Fibroblast of skin of back (primary cell): ENCODE measurements at regions not wholly inside any gene's neighbourhood (a gene's known extent, or its start where the extent isn't known, plus 50 kb on each side); places are given as distances from the start of the nearest gene placed in this dataset.
A peak's percentile ranks its signal among the peaks of the same experiment; 100 is the strongest.
"Not testable (repeated sequence)": the region's sequence is repeated elsewhere in the genome, so short reads cannot be mapped to it uniquely, and the experiment has no call there.

ENCODE experiments used
- DNase-seq: peaks from one replicate; pipeline ENCODE4 v3.0.0-alpha.2; 2013

GRCh38 chr7:115260381-115260780 lies 338.5 kb downstream of the MDFIC start:
- peak; percentile 26 for DNase-seq

- no peak for DNase-seq
Measured at GRCh38 chr7:115252461-115252860, 330.6 kb downstream of the MDFIC start.

GRCh38 chr7:115249080-115249479 lies 327.2 kb downstream of the MDFIC start:
- peak; percentile 8 for DNase-seq

- no peak for DNase-seq
Measured at GRCh38 chr7:115241151-115241550, 319.3 kb downstream of the MDFIC start.

- DNase-seq, result no peak
Measured at GRCh38 chr7:115240242-115240641, 318.3 kb downstream of the MDFIC start.

- no peak for DNase-seq
Measured at GRCh38 chr7:115235075-115235474, 313.2 kb downstream of the MDFIC start.

- DNase-seq, result no peak
Measured at GRCh38 chr7:115233809-115234208, 311.9 kb downstream of the MDFIC start.

- DNase-seq, result no peak
Measured at GRCh38 chr7:115232041-115232440, 310.1 kb downstream of the MDFIC start.

GRCh38 chr7:115230882-115231571 lies 309.1 kb downstream of the MDFIC start:
- DNase-seq, result peak; percentile 93

- DNase-seq, result no peak
Measured at GRCh38 chr7:115229401-115230105, 307.7 kb downstream of the MDFIC start.

GRCh38 chr7:115227473-115228235 lies 305.8 kb downstream of the MDFIC start:
- no peak for DNase-seq

GRCh38 chr7:115226410-115226809 lies 304.5 kb downstream of the MDFIC start:
- DNase-seq, result no peak

- DNase-seq, result no peak
Measured at GRCh38 chr7:115224922-115225321, 303.0 kb downstream of the MDFIC start.

GRCh38 chr7:115223959-115224358 lies 302.1 kb downstream of the MDFIC start:
- no peak for DNase-seq

GRCh38 chr7:115221456-115221855 lies 299.6 kb downstream of the MDFIC start:
- DNase-seq, result peak; percentile 52

GRCh38 chr7:115218076-115218475 lies 296.2 kb downstream of the MDFIC start:
- DNase-seq, result no peak

- DNase-seq, result peak; percentile 5
Measured at GRCh38 chr7:115217373-115217772, 295.5 kb downstream of the MDFIC start.

GRCh38 chr7:115216652-115217051 lies 294.8 kb downstream of the MDFIC start:
- peak; percentile 13 for DNase-seq

- no peak for DNase-seq
Measured at GRCh38 chr7:115211171-115211570, 289.3 kb downstream of the MDFIC start.

- DNase-seq, result no peak
Measured at GRCh38 chr7:115210552-115210951, 288.7 kb downstream of the MDFIC start.

- no peak for DNase-seq
Measured at GRCh38 chr7:115208710-115209560, 287.0 kb downstream of the MDFIC start.

GRCh38 chr7:115206374-115206773 lies 284.5 kb downstream of the MDFIC start:
- DNase-seq, result not testable (repeated sequence)

- DNase-seq, result peak; percentile 44
Measured at GRCh38 chr7:115198143-115198542, 276.2 kb downstream of the MDFIC start.
